22Rv1 (cell line): ENCODE measurements at regions not wholly inside any gene's neighbourhood (a gene's known extent, or its start where the extent isn't known, plus 50 kb on each side); places are given as distances from the start of the nearest gene placed in this dataset.

Source experiments
- H3K27ac ChIP-seq: fragments of 450-650 bp; 2 replicates; pipeline ENCODE4 v1.5.1; 2017
- CTCF ChIP-seq: fragments of 450-650 bp; IDR thresholded peaks from 2 replicates; pipeline ENCODE4 v1.5.1; 2017; ENCODE audit warnings: mild to moderate bottlenecking
- ZFX ChIP-seq: fragments of 450-650 bp; IDR thresholded peaks from 2 replicates; pipeline ENCODE4 v1.6.1; 2017; ENCODE audit warnings: antibody characterized with exemption, borderline replicate concordance

DNA sequence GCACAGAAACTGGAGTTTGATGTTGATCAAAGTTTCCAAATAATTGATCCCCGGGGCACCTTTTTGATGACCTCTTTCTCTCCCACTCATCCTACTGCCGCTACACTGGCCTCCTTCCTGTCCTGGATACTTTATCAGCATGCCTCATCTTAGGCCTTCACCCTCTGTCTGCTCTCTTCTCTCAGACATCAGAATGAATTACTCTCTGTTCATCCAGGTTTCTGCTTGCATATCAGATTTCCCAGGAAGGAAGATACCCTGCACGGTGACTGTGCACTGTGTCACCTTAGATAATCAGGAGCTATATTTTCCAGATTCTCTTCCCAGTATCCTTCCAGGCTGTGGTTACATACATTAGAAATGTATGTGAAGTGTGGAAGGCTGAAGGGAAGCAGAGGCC lies 397.0 kb downstream of the DIRAS2 start:
- TF ChIP-seq CTCF (no peak), ZFX (no peak)
- H3K27ac ChIP-seq: no peak overlapping the region

DNA sequence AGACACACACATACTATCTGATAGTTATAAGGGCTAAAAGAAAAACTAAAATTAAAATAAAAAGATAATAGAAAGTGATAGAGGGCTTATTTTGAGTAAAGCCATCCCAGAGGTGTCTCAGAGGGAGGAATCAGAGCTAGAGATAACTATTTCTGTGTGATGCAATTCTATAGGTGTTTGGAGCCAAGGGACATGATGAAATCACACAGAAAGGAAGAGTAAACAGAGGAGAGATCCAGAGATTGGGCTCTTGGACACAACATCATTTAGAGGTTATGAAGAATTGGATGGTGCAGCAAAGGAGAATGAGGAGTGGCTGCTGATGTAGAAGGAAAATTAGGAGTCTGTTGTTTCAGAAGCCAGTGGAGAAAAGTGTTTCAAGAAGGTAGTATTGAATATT lies 393.5 kb downstream of the DIRAS2 start:
- H3K27ac ChIP-seq: no peak overlapping the region
- TF ChIP-seq CTCF (no peak), ZFX (no peak)

- H3K27ac ChIP-seq: no peak overlapping the region
- no peak for TF ChIP-seq CTCF
- no peak for TF ChIP-seq ZFX
Measured at GRCh38 chr9:90251316-90251715, 391.3 kb downstream of the DIRAS2 start.

- H3K27ac ChIP-seq: no peak overlapping the region
- TF ChIP-seq ZFX: no peak
- no peak for TF ChIP-seq CTCF
Measured at GRCh38 chr9:90256345-90256744, 386.3 kb downstream of the DIRAS2 start.

DNA sequence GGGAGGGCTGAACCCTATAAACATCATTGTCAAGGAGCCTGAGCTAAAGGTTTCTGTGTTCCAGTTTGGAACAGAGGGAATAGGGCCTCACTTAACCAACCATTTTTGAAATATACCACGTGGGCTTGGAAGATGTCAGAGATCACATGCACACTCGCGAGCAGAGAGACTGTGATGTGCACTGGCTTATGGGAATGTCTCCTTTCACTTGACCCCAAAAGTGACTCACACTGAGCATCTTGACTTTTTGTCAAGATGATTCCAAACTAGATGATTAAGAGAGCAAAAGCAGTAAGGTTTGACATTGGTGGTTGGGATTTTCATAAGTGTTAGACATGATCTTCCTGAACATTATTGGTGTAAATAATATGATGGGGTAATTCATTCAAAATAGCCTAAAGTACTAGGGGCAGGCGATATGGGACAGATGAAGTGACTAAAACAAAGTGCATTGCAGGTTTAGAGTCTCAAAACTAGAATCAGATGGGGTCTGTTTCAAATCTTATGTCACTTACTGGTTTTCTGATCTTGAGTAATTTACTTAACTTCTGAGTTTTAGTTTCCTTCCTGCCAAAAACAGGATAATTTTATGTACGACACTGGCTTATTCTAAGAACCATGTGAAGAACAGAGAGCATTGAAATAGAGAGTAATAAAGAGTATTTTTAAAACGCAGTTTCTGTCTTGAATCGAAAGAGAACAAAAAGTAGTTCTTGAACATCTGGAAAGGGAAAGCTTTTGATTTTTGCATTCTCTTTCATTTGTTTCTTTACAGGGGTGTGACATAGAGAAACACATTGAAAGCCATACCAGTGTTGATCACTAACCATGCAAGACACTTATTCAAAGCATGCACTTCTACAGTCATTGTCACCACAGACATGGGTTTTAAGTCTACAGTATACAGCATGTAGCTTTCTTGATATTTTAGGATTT lies 383.0 kb downstream of the DIRAS2 start:
- TF ChIP-seq ZFX (no peak), CTCF (no peak)
- no peak overlapping the region for H3K27ac ChIP-seq

- TF ChIP-seq CTCF (no peak), ZFX (no peak)
Measured at GRCh38 chr9:90261698-90262097, 380.9 kb downstream of the DIRAS2 start.

DNA sequence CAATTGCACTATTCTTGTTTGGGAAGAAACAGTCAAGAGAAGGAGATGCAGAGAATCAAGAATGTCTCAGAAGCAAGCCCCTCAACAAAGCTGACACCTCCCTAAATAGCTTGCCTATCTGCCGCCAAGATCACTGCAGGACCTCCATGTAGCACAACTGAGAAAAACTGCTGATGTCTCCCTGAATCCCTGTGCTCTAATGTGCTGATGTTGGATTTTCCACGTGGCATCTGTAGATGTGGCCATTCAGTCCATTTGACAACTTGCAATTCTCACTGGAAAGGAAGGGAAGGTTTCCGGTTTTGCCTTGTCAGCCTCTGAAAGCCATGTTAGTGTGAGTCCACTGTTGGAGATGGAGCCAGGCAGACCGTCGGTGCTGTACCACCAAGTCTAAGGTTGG lies 374.0 kb downstream of the DIRAS2 start:
- no peak overlapping the region for H3K27ac ChIP-seq
- no peak for TF ChIP-seq ZFX
- TF ChIP-seq CTCF: no peak

More at GRCh38 chr9:90261698-90262097, 380.9 kb downstream of the DIRAS2 start:
- H3K27ac ChIP-seq: no peak overlapping the region
